NB4 (cell line): ENCODE measurements at regions not wholly inside any gene's neighbourhood (a gene's known extent, or its start where the extent isn't known, plus 50 kb on each side); places are given as distances from the start of the nearest gene placed in this dataset.

Experiments used
- CTCF ChIP-seq: IDR thresholded peaks from one replicate; pipeline ENCODE4 v1.5.1; 2012; ENCODE audit warnings: low read depth, low read length
- MAX ChIP-seq: IDR thresholded peaks from 2 replicates; pipeline ENCODE4 v1.6.1; 2011; ENCODE audit warnings: low read depth, low read length
- POLR2A ChIP-seq: IDR thresholded peaks from 2 replicates; pipeline ENCODE4 v1.6.1; 2011; ENCODE audit warnings: mild to moderate bottlenecking; ENCODE audit not compliant: insufficient read length; ENCODE audit errors: extremely low read depth

GRCh38 chr2:162968306-162968705 lies 129.7 kb upstream of the KCNH7 start:
- TF ChIP-seq CTCF: no peak
- TF ChIP-seq MAX: no peak
- no peak for TF ChIP-seq POLR2A
